Dendritic cell treated with granulocyte-macrophage colony-stimulating factor and Interleukin-4, amounts not matched to agents 40 ng/mL and 50 ng/mL, for 4 days (primary cell): ENCODE measurements at regions not wholly inside any gene's neighbourhood (a gene's known extent, or its start where the extent isn't known, plus 50 kb on each side); places are given as distances from the start of the nearest gene placed in this dataset.

Experiments used
- H3K27ac Mint-ChIP-seq: one replicate; pipeline ENCODE4 v1.8.0; 2022; ENCODE audit warnings: mild to moderate bottlenecking, mixed read lengths
- H3K27me3 Mint-ChIP-seq: one replicate; pipeline ENCODE4 v1.8.0; 2022; ENCODE audit warnings: mild to moderate bottlenecking, mixed read lengths
- H3K36me3 Mint-ChIP-seq: one replicate; pipeline ENCODE4 v1.8.0; 2022; ENCODE audit warnings: low read depth, mixed read lengths
- H3K4me1 Mint-ChIP-seq: one replicate; pipeline ENCODE4 v1.8.0; 2022; ENCODE audit warnings: low read depth, mixed read lengths
- H3K4me3 Mint-ChIP-seq: one replicate; pipeline ENCODE4 v1.8.0; 2022; ENCODE audit warnings: mild to moderate bottlenecking, moderate library complexity, mixed read lengths
- H3K9me3 Mint-ChIP-seq: one replicate; pipeline ENCODE4 v1.8.0; 2022; ENCODE audit warnings: mixed read lengths
- intact Hi-C: fragments of 100-400 bp; cut with micrococcal nuclease; formaldehyde crosslinking; loops from one replicate; pipeline ENCODE4 v1.15.0; 2022

- intact Hi-C loops, result no loop called here
- H3K27ac Mint-ChIP-seq, result no peak overlapping the region
- H3K27me3 Mint-ChIP-seq, result no peaks in the 10 kb centered on the region
- no peaks in the 10 kb centered on the region for H3K9me3 Mint-ChIP-seq
- no peaks in the 10 kb centered on the region for H3K4me1 Mint-ChIP-seq
- H3K36me3 Mint-ChIP-seq, result no peaks in the 10 kb centered on the region
- H3K4me3 Mint-ChIP-seq, result no peak overlapping the region
Observed at GRCh38 chr2:81974216-81974615, 1669.7 kb upstream of the LRRTM1 start.

GRCh38 chr2:81942876-81943275 is 1638.3 kb upstream of the LRRTM1 start:
- Mint-ChIP-seq H3K9me3 (peaks cover 56% of the 10 kb centered on the region), H3K36me3 (no peaks in the 10 kb centered on the region), H3K27ac (no peak overlapping the region), H3K27me3 (no peaks in the 10 kb centered on the region), H3K4me1 (no peaks in the 10 kb centered on the region), H3K4me3 (no peak overlapping the region)
- intact Hi-C loops, result no loop called here

DNA sequence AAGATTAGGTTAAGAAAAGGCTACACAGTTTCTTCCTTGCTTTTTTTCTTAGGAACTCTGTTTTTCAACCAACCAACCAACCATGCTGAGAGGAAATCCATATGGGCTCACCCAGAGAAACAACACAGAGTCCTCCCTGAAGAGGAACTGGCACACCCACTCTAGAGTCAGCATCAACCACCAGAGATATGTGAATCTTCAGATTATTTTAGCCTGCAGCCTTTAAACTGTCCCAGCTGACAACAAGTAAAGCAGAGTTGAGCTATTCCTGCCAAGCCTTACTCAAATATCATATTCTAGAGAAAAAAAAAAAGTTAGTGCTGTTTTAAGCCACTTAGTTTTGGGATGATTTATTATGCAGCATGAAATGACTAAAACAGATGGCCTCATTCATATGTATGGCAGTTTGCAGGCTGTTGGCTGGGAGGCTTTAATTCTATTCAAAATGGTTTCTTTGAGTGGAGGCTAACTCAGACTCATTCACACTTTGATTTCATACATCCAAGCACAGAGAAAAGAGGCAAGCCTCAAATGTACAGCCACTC is 1637.7 kb upstream of the LRRTM1 start:
- Mint-ChIP-seq H3K36me3 (no peaks in the 10 kb centered on the region), H3K4me3 (no peak overlapping the region), H3K9me3 (peaks cover 50% of the 10 kb centered on the region), H3K27me3 (no peaks in the 10 kb centered on the region), H3K27ac (no peak overlapping the region), H3K4me1 (no peaks in the 10 kb centered on the region)
- intact Hi-C loops, result no loop called here

DNA sequence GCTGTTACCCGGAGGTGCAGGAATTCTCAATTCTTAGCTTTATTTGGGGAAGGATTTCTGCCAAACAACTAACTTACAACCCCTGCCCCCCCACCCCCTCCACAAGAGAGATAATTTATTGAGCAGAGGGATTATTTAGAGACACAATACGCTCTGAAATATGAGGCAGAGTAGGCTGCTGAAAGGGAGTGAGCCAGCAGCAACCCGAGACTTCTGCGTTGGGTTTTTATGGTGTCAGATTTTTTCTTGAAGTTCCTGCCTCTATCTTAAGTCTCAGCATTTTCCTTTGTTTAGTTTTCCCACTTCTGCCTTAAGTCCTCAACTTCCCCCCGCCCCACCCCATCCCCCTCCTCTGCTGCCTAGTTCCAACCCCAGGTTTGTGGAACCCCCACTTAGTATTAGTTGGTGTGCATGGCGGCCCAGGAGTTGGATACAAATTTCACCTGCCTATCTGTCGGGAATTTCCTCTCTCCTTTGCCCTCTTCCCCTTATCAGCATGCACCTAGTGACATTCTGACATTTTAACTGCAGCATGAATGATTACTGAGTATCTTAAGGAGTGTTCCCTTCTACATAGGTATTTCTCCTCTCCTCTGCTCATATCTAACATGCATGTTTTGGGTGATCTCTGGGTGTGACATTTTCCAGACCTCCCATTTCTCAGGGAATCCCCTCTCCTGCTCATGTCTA is 1635.9 kb upstream of the LRRTM1 start:
- no peaks in the 10 kb centered on the region for H3K27me3 Mint-ChIP-seq
- peaks cover 32% of the 10 kb centered on the region for H3K9me3 Mint-ChIP-seq
- H3K4me1 Mint-ChIP-seq, result no peaks in the 10 kb centered on the region
- H3K4me3 Mint-ChIP-seq, result no peak overlapping the region
- H3K36me3 Mint-ChIP-seq, result no peaks in the 10 kb centered on the region
- H3K27ac Mint-ChIP-seq, result no peak overlapping the region
- intact Hi-C loops, result no loop called here

GRCh38 chr2:81937944-81938343 is 1633.4 kb upstream of the LRRTM1 start:
- no peaks in the 10 kb centered on the region for H3K4me1 Mint-ChIP-seq
- H3K27me3 Mint-ChIP-seq, result no peaks in the 10 kb centered on the region
- H3K36me3 Mint-ChIP-seq, result no peaks in the 10 kb centered on the region
- H3K9me3 Mint-ChIP-seq, result peaks cover 27% of the 10 kb centered on the region
- no peak overlapping the region for H3K27ac Mint-ChIP-seq
- no peak overlapping the region for H3K4me3 Mint-ChIP-seq
- intact Hi-C loops, result no loop called here

DNA sequence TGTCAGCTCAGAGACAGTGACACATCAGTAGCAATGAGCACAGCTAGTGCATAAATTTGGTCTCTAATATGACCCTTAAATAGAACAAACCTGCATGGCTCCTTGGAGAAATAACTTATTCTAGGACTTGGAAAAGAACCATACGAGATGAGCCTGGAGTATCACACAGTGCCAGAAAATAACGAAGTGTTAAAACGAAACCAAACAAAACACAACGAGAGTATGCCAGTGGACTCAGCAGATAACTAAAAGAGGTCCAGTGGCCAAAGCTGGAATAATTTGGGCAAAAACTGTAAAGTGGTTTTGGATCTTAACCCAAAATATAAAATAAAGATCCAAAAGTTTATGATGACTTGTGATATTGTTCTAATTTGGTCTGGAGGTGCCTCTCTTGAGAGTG is 1599.0 kb upstream of the LRRTM1 start:
- peaks cover 8% of the 10 kb centered on the region for H3K9me3 Mint-ChIP-seq
- no peaks in the 10 kb centered on the region for H3K4me1 Mint-ChIP-seq
- no peak overlapping the region for H3K27ac Mint-ChIP-seq
- intact Hi-C loops, result no loop called here
- H3K36me3 Mint-ChIP-seq, result no peaks in the 10 kb centered on the region
- H3K4me3 Mint-ChIP-seq, result no peak overlapping the region
- no peaks in the 10 kb centered on the region for H3K27me3 Mint-ChIP-seq

GRCh38 chr2:81901017-81901416 is 1596.5 kb upstream of the LRRTM1 start:
- Mint-ChIP-seq H3K36me3 (no peaks in the 10 kb centered on the region), H3K9me3 (peaks cover 8% of the 10 kb centered on the region), H3K27me3 (no peaks in the 10 kb centered on the region), H3K27ac (no peak overlapping the region), H3K4me3 (no peak overlapping the region), H3K4me1 (no peaks in the 10 kb centered on the region)
- intact Hi-C loops, result no loop called here

DNA sequence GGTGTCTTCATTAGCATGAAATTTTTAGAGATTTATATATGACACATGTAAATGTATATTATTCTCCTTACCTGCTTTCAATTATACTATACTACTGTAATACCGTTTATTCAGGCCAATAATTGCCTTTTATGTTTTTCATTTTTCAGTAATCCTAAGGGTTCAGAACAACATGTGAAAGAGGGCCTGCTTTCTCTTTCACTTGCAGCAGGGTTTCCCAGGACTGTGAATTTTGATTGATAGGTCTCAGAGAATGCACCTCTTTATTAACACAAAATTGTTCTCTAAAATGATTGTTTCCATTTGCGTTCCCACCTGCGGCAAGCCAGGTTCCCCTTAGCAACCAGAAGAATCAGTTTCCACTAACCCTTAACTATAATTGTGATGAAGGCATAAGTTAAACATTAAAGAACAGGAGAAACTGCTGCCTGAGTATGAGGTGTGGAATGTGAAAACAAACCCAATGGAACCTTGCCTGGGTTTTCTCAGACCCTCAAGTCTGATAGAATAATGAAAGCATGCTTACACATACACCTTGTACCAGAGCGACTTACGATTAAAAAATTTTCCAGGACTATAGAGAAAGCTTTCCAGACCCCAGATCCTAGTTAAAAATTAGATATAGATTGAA is 1591.2 kb upstream of the LRRTM1 start:
- H3K9me3 Mint-ChIP-seq, result no peaks in the 10 kb centered on the region
- no peak overlapping the region for H3K4me3 Mint-ChIP-seq
- intact Hi-C loops, result no loop called here
- no peaks in the 10 kb centered on the region for H3K4me1 Mint-ChIP-seq
- no peaks in the 10 kb centered on the region for H3K27me3 Mint-ChIP-seq
- no peak overlapping the region for H3K27ac Mint-ChIP-seq
- H3K36me3 Mint-ChIP-seq, result no peaks in the 10 kb centered on the region

GRCh38 chr2:81894451-81894990 is 1590.0 kb upstream of the LRRTM1 start:
- Mint-ChIP-seq H3K4me3 (no peak overlapping the region), H3K27ac (no peak overlapping the region), H3K9me3 (no peaks in the 10 kb centered on the region), H3K4me1 (no peaks in the 10 kb centered on the region), H3K27me3 (no peaks in the 10 kb centered on the region), H3K36me3 (no peaks in the 10 kb centered on the region)
- intact Hi-C loops, result no loop called here

- intact Hi-C loops, result no loop called here
- Mint-ChIP-seq H3K4me3 (no peak overlapping the region), H3K9me3 (peaks cover 9% of the 10 kb centered on the region), H3K36me3 (no peaks in the 10 kb centered on the region), H3K27me3 (no peaks in the 10 kb centered on the region), H3K27ac (no peak overlapping the region), H3K4me1 (no peaks in the 10 kb centered on the region)
Observed at GRCh38 chr2:81876624-81877023, 1572.1 kb upstream of the LRRTM1 start.

DNA sequence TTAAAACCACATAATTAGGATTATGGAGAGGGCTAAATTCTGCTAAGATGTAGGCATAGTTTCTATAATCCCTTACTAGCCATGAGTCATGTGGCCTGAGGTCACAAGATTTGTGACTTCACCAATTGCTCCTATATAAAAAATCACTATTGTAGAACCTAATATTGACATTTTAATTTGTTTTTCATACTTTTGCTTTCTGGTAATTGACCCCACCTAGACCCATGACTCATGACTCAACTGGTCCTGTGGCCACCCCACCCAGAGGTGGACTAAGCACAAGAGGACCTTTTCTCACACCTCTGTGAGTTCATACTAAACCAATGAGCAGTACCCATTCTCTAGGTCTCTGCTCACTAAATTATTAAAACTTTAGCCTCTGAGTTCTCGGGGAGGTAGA is 1567.5 kb upstream of the LRRTM1 start:
- Mint-ChIP-seq H3K27ac (no peak overlapping the region), H3K36me3 (no peaks in the 10 kb centered on the region), H3K9me3 (peaks cover 9% of the 10 kb centered on the region), H3K4me3 (no peak overlapping the region), H3K27me3 (no peaks in the 10 kb centered on the region), H3K4me1 (no peaks in the 10 kb centered on the region)
- intact Hi-C loops, result no loop called here

DNA sequence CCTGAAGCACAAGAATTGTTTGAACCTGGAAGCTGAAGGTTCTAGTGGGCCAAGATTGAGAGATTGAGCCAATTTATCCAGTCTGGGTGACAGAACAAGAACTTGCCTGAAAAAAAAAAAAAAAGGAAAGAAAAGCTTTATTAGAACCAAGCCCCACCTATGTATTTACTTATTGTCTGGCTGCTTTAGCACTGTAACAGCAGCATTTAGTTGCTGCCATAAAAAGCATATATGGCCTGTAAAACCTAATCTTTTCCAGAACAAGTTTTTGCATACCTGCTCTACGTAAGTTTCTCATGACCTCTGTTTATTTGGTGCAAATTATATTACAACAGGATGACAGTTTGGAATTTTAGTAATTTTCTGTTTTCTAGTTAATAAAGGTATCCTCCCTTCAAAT is 1565.6 kb upstream of the LRRTM1 start:
- Mint-ChIP-seq H3K36me3 (no peaks in the 10 kb centered on the region), H3K4me1 (no peaks in the 10 kb centered on the region), H3K27me3 (no peaks in the 10 kb centered on the region), H3K4me3 (no peak overlapping the region), H3K9me3 (peaks cover 10% of the 10 kb centered on the region), H3K27ac (no peak overlapping the region)
- intact Hi-C loops, result no loop called here

DNA sequence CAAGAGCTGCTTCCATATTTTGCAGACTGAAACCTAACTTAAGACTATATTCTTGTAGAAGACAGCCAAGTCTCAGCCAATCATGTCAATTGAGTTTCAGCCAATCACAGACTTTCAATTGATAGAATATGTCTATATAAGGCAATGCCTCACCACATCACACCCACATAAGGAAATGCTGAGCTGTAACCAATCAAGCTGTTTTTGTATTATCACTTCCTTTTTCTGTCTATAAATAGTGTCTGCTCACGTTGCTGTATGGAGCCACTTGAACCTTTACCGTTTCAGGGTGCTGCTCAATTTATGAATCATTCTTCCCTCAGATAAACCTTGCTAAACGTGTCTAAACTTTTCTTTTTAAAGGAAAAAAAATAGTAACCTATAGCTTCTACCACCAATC is 1554.4 kb upstream of the LRRTM1 start:
- Mint-ChIP-seq H3K36me3 (no peaks in the 10 kb centered on the region), H3K9me3 (peaks cover 15% of the 10 kb centered on the region), H3K4me3 (no peak overlapping the region), H3K4me1 (no peaks in the 10 kb centered on the region), H3K27ac (no peak overlapping the region), H3K27me3 (no peaks in the 10 kb centered on the region)
- intact Hi-C loops, result no loop called here

DNA sequence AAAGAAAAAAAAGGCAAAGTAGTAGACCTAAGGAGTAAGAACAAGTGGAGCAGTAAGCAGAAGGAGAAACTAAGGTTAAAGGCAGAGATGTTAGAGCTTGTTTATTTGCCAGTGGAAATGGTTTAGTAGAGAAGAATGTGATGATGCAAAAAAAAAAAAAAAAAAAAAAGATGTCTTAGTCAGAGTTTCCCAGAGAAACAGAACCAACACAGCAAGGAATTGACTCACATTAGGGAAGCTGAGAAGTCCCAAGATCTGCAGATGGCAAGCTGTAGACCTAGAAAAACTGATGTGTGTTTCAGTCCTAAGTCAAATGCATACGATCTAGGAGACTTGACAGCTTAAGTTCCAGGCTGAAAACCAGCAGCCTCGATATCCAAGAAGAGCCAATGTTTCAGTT is 1548.8 kb upstream of the LRRTM1 start:
- Mint-ChIP-seq H3K4me1 (no peaks in the 10 kb centered on the region), H3K9me3 (no peaks in the 10 kb centered on the region), H3K27me3 (no peaks in the 10 kb centered on the region), H3K27ac (no peak overlapping the region), H3K36me3 (no peaks in the 10 kb centered on the region), H3K4me3 (no peak overlapping the region)
- intact Hi-C loops, result no loop called here
